ENCODE measurements at regions not wholly inside any gene's neighbourhood (a gene's known extent, or its start where the extent isn't known, plus 50 kb on each side); places are given as distances from the start of the nearest gene placed in this dataset.
"Not testable (repeated sequence)": the region's sequence is repeated elsewhere in the genome, so short reads cannot be mapped to it uniquely, and the experiment has no call there.

- TF ChIP-seq, protein P1, sequence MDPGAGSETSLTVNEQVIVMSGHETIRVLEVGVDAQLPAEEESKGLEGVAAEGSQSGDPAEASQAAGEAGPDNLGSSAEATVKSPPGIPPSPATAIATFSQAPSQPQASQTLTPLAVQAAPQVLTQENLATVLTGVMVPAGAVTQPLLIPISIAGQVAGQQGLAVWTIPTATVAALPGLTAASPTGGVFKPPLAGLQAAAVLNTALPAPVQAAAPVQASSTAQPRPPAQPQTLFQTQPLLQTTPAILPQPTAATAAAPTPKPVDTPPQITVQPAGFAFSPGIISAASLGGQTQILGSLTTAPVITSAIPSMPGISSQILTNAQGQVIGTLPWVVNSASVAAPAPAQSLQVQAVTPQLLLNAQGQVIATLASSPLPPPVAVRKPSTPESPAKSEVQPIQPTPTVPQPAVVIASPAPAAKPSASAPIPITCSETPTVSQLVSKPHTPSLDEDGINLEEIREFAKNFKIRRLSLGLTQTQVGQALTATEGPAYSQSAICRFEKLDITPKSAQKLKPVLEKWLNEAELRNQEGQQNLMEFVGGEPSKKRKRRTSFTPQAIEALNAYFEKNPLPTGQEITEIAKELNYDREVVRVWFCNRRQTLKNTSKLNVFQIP (CRISPR knock-in tag; IDR thresholded peaks at IDR 0.05; ENCODE audit: borderline replicate concordance, low read depth): no peak
- no peak for TF ChIP-seq TOX (CRISPR knock-in tag; IDR thresholded peaks at IDR 0.05; ENCODE audit: borderline replicate concordance)
- TF ChIP-seq SNAI2 (CRISPR knock-in tag; IDR thresholded peaks at IDR 0.05): no peak
- no peak for TF ChIP-seq ZNF70 (CRISPR knock-in tag; IDR thresholded peaks at IDR 0.05)
Measured at GRCh38 chr2:60350791-60351190, 202.7 kb downstream of the BCL11A start (continued).

DNA sequence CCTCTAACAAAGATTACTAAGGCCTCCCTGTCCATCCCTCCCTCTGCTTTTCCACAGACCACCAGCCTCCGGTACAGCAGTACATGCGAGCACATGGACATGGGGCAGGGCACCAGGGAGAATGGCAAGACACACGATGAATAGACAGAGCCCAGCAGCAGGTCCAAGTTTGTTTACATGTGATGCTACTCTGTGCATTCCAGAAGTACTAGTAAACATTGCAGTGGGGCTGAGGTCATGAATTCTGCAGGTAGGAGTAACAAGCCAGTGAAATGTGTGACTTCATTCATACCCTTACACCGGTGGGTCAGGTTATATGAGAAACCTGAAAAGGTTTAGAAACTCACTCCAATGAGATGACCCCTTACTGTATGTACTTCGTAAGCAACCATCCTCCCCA lies 205.7 kb downstream of the BCL11A start:
- TF ChIP-seq CSRNP3 (CRISPR knock-in tag; IDR thresholded peaks at IDR 0.05) (no peak), TSHZ2 (CRISPR knock-in tag; IDR thresholded peaks at IDR 0.05) (no peak), ISL1 (CRISPR knock-in tag; IDR thresholded peaks at IDR 0.05) (no peak), ESRRG (CRISPR knock-in tag; IDR thresholded peaks at IDR 0.05) (no peak), BACH2 (CRISPR knock-in tag; IDR thresholded peaks at IDR 0.05; ENCODE audit: borderline replicate concordance) (no peak), ZFP30 (CRISPR knock-in tag; IDR thresholded peaks at IDR 0.05) (no peak), ZFP3 (CRISPR knock-in tag; IDR thresholded peaks at IDR 0.05) (no peak), PPARA (CRISPR knock-in tag; IDR thresholded peaks at IDR 0.05; ENCODE audit: borderline replicate concordance) (no peak), ZNF70 (CRISPR knock-in tag; IDR thresholded peaks at IDR 0.05) (no peak)
- TF ChIP-seq, protein P2, sequence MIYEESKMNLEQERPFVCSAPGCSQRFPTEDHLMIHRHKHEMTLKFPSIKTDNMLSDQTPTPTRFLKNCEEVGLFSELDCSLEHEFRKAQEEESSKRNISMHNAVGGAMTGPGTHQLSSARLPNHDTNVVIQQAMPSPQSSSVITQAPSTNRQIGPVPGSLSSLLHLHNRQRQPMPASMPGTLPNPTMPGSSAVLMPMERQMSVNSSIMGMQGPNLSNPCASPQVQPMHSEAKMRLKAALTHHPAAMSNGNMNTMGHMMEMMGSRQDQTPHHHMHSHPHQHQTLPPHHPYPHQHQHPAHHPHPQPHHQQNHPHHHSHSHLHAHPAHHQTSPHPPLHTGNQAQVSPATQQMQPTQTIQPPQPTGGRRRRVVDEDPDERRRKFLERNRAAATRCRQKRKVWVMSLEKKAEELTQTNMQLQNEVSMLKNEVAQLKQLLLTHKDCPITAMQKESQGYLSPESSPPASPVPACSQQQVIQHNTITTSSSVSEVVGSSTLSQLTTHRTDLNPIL (CRISPR knock-in tag; IDR thresholded peaks at IDR 0.05; ENCODE audit: low read depth): no peak
- TF ChIP-seq, protein P1 (CRISPR knock-in tag; IDR thresholded peaks at IDR 0.05; ENCODE audit: borderline replicate concordance, low read depth): no peak
- TF ChIP-seq, protein P3, sequence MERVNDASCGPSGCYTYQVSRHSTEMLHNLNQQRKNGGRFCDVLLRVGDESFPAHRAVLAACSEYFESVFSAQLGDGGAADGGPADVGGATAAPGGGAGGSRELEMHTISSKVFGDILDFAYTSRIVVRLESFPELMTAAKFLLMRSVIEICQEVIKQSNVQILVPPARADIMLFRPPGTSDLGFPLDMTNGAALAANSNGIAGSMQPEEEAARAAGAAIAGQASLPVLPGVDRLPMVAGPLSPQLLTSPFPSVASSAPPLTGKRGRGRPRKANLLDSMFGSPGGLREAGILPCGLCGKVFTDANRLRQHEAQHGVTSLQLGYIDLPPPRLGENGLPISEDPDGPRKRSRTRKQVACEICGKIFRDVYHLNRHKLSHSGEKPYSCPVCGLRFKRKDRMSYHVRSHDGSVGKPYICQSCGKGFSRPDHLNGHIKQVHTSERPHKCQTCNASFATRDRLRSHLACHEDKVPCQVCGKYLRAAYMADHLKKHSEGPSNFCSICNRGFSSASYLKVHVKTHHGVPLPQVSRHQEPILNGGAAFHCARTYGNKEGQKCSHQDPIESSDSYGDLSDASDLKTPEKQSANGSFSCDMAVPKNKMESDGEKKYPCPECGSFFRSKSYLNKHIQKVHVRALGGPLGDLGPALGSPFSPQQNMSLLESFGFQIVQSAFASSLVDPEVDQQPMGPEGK (CRISPR knock-in tag; IDR thresholded peaks at IDR 0.05; ENCODE audit: borderline replicate concordance): no peak
- ATAC-seq: no peak

DNA sequence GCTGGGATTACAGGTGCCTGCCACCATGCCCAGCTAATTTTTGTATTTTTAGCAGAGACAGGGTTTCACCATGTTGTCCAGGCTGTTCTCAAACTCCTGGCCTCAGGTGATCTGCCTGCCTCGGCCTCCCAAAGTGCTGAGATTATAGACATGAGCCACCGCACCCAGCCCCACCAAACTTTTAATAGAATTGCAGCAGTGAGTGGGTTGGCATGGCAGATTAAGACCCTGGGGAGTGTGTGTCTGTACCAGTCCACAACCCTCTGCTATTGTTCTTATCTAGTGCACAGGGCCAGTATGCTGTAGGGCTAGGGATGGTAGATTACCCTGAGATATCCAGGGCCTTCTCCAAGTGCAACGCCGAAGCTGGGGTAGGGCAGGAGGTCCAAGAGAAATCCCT lies 211.0 kb downstream of the BCL11A start:
- ATAC-seq: not testable (repeated sequence)

DNA sequence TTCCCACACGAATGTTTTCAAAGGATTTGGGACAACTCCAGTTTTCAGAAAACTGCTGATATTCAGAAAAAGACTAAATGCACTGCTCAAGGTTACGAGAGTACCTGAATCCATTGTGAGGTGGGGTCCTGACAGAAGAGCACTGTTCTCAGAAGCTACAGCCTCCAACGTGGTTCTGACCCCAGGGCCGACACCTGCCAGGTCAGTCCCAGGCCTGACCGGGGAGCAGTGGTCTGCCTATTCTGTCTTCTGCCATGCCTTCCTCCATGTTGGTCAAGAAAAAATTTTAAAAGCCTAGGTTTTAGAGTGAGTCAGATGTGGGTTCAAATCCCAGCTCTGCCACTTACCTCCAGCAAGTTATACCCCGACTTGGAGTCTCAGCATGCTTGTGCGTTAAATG lies 212.3 kb downstream of the BCL11A start:
- ATAC-seq: no peak
- TF ChIP-seq BACH2 (CRISPR knock-in tag; IDR thresholded peaks at IDR 0.05; ENCODE audit: borderline replicate concordance) (no peak), TOX (CRISPR knock-in tag; IDR thresholded peaks at IDR 0.05; ENCODE audit: borderline replicate concordance) (no peak), ZNF565 (CRISPR knock-in tag; conservative IDR thresholded peaks at IDR 0.05; ENCODE audit: low read depth) (no peak)
- TF ChIP-seq, protein P3 (CRISPR knock-in tag; IDR thresholded peaks at IDR 0.05; ENCODE audit: borderline replicate concordance): no peak
